GM23248 (cell line): ENCODE measurements at regions not wholly inside any gene's neighbourhood (a gene's known extent, or its start where the extent isn't known, plus 50 kb on each side); places are given as distances from the start of the nearest gene placed in this dataset.

Experiments used
- EZH2 ChIP-seq: fragments of 200-600 bp; sonication (generic); IDR thresholded peaks from 2 replicates; pipeline ENCODE4 v1.6.1; 2018; ENCODE audit warnings: antibody characterized with exemption, mild to moderate bottlenecking; ENCODE audit not compliant: insufficient read depth, poor library complexity, severe bottlenecking
- EZH2phosphoT487 ChIP-seq: fragments of 200-600 bp; sonication (generic); IDR thresholded peaks from 2 replicates; pipeline ENCODE4 v1.6.1; 2018; ENCODE audit warnings: antibody characterized with exemption, moderate library complexity, mild to moderate bottlenecking, low read depth; ENCODE audit not compliant: insufficient read depth

DNA sequence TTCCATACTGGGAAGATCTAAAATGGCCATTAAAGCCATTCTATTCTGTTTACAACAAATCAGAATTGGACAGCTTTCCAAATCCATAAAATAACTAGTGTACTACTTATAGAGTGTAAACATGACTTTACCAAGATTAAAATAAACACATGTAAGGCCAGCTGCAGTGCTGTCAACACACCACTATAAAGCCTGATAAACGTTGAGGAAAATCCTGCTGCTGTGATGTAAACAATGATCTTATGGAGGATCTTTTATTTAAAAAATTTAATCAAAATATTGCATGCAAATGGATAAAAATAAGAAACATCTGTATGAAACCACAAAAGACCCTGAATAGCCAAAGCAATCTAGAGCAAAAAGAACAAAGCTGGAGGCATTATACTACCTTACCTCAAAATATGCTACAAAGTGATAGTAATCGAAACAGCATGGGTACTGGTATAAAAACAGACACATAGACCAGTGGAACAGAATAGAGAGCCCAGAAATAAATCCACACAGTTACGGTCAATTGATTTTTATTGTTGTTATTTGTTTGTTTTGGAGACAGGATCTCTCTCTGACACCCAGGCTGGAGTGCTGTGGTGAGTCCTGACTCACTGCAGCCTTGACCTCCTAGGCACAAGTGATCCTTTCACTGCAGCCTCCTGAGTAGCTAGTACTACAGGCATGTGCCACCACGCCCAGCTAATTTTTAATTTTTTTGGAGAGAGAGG is 428.8 kb upstream of the C2CD4B start:
- TF ChIP-seq EZH2, result no peak
- no peak for TF ChIP-seq EZH2phosphoT487
